ENCODE measurements at regions not wholly inside any gene's neighbourhood (a gene's known extent, or its start where the extent isn't known, plus 50 kb on each side); places are given as distances from the start of the nearest gene placed in this dataset.

DNA sequence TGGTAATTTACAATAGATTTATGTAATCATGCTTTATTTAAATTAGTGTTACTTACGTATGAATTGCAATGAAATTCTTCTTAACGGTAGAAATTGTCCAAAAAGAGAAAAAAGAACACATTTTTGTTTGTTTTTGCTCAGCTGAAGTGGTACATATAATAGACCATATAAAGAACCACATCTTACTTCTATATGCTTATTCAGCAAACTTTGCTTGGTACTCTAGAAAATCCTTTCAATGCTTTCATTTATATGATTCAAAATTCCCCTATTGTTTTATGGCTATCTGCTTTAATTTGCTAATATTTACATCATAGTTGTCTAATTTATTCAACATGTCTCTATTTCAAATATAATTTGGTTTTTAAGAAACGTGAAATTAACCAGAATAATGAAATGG, 903.2 kb downstream of the ANKRD7 start:
- DNase-seq (ENCODE audit: low spot score), result no peak
- Histone ChIP-seq H3K4me1 (ENCODE audit: insufficient read depth, poor library complexity, severe bottlenecking) (no peaks in the 10 kb centered on the region), H3K4me3 (ENCODE audit: severe bottlenecking) (no peak overlapping the region), H3K27me3 (ENCODE audit: insufficient read depth, poor library complexity, severe bottlenecking) (no peaks in the 10 kb centered on the region), H3K9me3 (ENCODE audit: severe bottlenecking) (no peaks in the 10 kb centered on the region), H3K36me3 (ENCODE audit: low read depth) (no peaks in the 10 kb centered on the region), H3K27ac (ENCODE audit: poor library complexity, severe bottlenecking) (no peak overlapping the region)
- no peak for ATAC-seq (ENCODE audit: low read depth)
- TF ChIP-seq, protein P1, sequence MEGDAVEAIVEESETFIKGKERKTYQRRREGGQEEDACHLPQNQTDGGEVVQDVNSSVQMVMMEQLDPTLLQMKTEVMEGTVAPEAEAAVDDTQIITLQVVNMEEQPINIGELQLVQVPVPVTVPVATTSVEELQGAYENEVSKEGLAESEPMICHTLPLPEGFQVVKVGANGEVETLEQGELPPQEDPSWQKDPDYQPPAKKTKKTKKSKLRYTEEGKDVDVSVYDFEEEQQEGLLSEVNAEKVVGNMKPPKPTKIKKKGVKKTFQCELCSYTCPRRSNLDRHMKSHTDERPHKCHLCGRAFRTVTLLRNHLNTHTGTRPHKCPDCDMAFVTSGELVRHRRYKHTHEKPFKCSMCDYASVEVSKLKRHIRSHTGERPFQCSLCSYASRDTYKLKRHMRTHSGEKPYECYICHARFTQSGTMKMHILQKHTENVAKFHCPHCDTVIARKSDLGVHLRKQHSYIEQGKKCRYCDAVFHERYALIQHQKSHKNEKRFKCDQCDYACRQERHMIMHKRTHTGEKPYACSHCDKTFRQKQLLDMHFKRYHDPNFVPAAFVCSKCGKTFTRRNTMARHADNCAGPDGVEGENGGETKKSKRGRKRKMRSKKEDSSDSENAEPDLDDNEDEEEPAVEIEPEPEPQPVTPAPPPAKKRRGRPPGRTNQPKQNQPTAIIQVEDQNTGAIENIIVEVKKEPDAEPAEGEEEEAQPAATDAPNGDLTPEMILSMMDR (IDR thresholded peaks at IDR 0.05; ENCODE audit: poor library complexity, severe bottlenecking), result no peak

DNA sequence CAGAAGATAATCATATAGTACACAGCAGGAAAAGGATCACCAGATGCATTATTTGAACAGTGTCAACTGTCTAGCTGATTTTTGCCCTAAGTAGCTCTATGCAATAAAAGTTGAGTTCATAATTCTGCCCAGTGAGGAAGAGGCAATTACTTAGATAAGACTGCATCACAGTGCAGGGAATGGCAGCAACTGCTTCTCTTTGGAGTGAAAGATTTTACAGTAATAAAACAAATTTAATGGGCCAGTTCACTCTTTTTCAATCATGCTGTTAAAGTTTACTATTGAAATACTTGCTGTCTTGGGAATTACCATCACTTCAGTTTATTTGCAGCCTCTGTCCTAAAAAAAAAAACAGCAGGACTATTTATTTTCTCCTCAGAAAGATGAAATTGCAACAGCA, 907.9 kb downstream of the ANKRD7 start:
- H3K27me3 ChIP-seq (ENCODE audit: insufficient read depth, poor library complexity, severe bottlenecking), result no peaks in the 10 kb centered on the region
- H3K36me3 ChIP-seq (ENCODE audit: low read depth), result no peaks in the 10 kb centered on the region
- no peaks in the 10 kb centered on the region for H3K4me1 ChIP-seq (ENCODE audit: insufficient read depth, poor library complexity, severe bottlenecking)
- ATAC-seq (ENCODE audit: low read depth) (no peak), DNase-seq (ENCODE audit: low spot score) (no peak)
- no peak overlapping the region for H3K4me3 ChIP-seq (ENCODE audit: severe bottlenecking)
- no peak overlapping the region for H3K27ac ChIP-seq (ENCODE audit: poor library complexity, severe bottlenecking)
- TF ChIP-seq, protein P1 (IDR thresholded peaks at IDR 0.05; ENCODE audit: poor library complexity, severe bottlenecking), result no peak
- no peaks in the 10 kb centered on the region for H3K9me3 ChIP-seq (ENCODE audit: severe bottlenecking)

DNA sequence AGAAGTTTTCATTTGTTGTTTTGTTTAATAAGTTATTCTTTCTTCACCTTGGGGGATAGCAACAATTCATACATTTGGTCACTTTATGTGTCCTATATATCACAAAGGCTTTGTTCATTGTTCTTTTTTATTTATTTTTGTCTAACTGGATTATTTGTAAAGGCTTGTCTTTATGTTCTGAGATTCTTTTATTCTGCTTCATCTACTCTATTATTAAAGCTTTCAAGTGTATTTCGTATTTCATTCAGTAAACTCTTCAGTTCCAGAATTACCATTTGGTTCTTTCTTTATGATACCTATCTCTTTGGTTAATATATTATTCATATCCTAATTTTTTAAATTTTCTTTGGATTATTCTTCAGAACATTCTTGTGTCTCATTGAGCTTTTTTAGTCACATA, 942.9 kb downstream of the ANKRD7 start:
- ATAC-seq (ENCODE audit: low read depth), result no peak
- TF ChIP-seq, protein P1 (IDR thresholded peaks at IDR 0.05; ENCODE audit: poor library complexity, severe bottlenecking), result no peak

DNA sequence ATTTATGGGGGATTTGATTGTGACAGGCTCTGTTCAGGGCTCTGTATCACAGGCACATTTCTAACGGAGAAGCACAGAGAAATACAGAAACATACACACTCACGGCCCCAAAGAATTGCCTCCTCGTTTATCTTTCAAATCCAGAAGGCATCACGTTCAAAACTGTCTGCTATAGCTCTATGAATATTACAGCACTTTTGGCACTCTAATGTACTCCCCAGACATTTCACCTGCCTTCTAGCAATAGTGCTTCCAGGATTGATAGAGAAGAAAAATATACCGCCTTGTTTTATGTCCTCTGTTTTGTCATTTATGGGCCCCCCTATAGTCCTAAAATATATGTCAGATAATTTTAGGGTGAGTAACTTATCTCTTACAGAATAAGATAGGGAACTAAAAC, 947.5 kb downstream of the ANKRD7 start:
- TF ChIP-seq, protein P1 (IDR thresholded peaks at IDR 0.05; ENCODE audit: poor library complexity, severe bottlenecking), result no peak
- Histone ChIP-seq H3K4me3 (ENCODE audit: severe bottlenecking) (no peak overlapping the region), H3K36me3 (ENCODE audit: low read depth) (no peaks in the 10 kb centered on the region), H3K27me3 (ENCODE audit: insufficient read depth, poor library complexity, severe bottlenecking) (no peaks in the 10 kb centered on the region), H3K27ac (ENCODE audit: poor library complexity, severe bottlenecking) (no peak overlapping the region), H3K9me3 (ENCODE audit: severe bottlenecking) (no peaks in the 10 kb centered on the region), H3K4me1 (ENCODE audit: insufficient read depth, poor library complexity, severe bottlenecking) (no peaks in the 10 kb centered on the region)
- no peak for DNase-seq (ENCODE audit: low spot score)
- ATAC-seq (ENCODE audit: low read depth), result no peak

More for the DNA sequence above, 942.9 kb downstream of the ANKRD7 start:
- H3K36me3 ChIP-seq (ENCODE audit: low read depth), result no peaks in the 10 kb centered on the region
- no peaks in the 10 kb centered on the region for H3K27me3 ChIP-seq (ENCODE audit: insufficient read depth, poor library complexity, severe bottlenecking)
- H3K9me3 ChIP-seq (ENCODE audit: severe bottlenecking), result peaks cover 3% of the 10 kb centered on the region
- no peak overlapping the region for H3K27ac ChIP-seq (ENCODE audit: poor library complexity, severe bottlenecking)
- no peak overlapping the region for H3K4me3 ChIP-seq (ENCODE audit: severe bottlenecking)
- no peaks in the 10 kb centered on the region for H3K4me1 ChIP-seq (ENCODE audit: insufficient read depth, poor library complexity, severe bottlenecking)
- DNase-seq (ENCODE audit: low spot score), result no peak

DNA sequence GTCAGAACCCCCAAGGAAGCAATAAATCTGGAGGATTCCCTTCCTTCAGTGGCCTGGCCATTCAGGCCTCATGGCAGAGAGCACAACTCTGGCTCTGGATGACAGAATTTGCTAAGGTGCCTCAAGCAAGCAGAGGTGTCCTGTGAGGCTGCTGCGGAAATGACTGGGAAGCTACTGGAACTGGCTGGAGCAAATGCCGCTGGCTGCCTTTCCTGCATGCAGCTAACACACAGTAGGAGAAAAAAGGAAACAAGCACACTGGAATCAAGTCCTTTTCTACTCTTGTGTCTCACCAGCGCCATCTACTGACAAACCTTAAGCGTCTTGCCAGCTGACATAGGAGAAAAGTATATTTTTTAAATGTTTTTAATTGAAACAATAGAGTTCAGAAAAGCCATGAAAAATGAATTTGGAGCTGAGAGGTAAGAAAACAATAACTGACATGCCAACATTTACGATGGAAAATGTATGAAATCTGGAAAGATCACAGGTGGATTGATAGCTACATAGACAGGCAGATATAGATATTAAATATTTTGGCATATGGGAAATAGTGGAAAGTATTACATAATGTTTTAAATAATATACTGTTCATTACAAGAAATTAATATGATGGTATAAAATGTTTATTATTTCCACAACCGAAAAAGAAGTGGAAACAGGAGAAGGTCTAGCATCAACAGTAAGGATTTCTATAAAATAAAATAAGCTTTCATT, 951.6 kb downstream of the ANKRD7 start:
- H3K9me3 ChIP-seq (ENCODE audit: severe bottlenecking), result no peaks in the 10 kb centered on the region
- DNase-seq (ENCODE audit: low spot score), result no peak
- H3K4me3 ChIP-seq (ENCODE audit: severe bottlenecking), result no peak overlapping the region
- H3K27ac ChIP-seq (ENCODE audit: poor library complexity, severe bottlenecking), result no peak overlapping the region
- H3K4me1 ChIP-seq (ENCODE audit: insufficient read depth, poor library complexity, severe bottlenecking), result no peaks in the 10 kb centered on the region
- H3K27me3 ChIP-seq (ENCODE audit: insufficient read depth, poor library complexity, severe bottlenecking), result no peaks in the 10 kb centered on the region
- TF ChIP-seq, protein P1 (IDR thresholded peaks at IDR 0.05; ENCODE audit: poor library complexity, severe bottlenecking), result peak; percentile 92
- ATAC-seq (ENCODE audit: low read depth), result peak; percentile 60; the same call in 2 of the 3 replicates
- H3K36me3 ChIP-seq (ENCODE audit: low read depth), result no peaks in the 10 kb centered on the region

Measured in RWPE2 (cell line).